Prostate gland (tissue), 2 donors: ENCODE measurements at regions not wholly inside any gene's neighbourhood (a gene's known extent, or its start where the extent isn't known, plus 50 kb on each side); places are given as distances from the start of the nearest gene placed in this dataset.

Source experiments
- DNase-seq: peaks from one replicate; pipeline ENCODE4 v3.0.0-alpha.2; 2019; ENCODE audit warnings: low spot score
- H3K27ac ChIP-seq, 2 donors: fragments of 200-600 bp; sonication (generic); 2 replicates each; pipeline ENCODE4 v1.5.1; 2017 to 2019
- H3K27me3 ChIP-seq: fragments of 200-600 bp; sonication (generic); replicated peaks from 2 replicates; pipeline ENCODE4 v1.5.1; 2019; ENCODE audit not compliant: insufficient read depth
- H3K36me3 ChIP-seq, 2 donors: fragments of 200-600 bp; sonication (generic); 1 replicate in 1 of 2; 2 replicates in 1 of 2; pipeline versions ENCODE4 v1.5.1 to v1.8.1; 2017 to 2019
- H3K4me1 ChIP-seq: fragments of 200-600 bp; sonication (generic); replicated peaks from 2 replicates; pipeline ENCODE4 v1.5.1; 2019
- H3K4me3 ChIP-seq, 2 donors: fragments of 200-600 bp; sonication (generic); 2 replicates each; pipeline ENCODE4 v1.5.1; 2017 to 2019
- H3K9me3 ChIP-seq: fragments of 200-600 bp; sonication (generic); 2 replicates; pipeline ENCODE4 v1.5.1; 2017
- CTCF ChIP-seq, 4 experiments: fragments of 200-600 bp in 2 of 4; fragments of 450-650 bp in 2 of 4; sonication (generic) in 2 of 4; IDR thresholded peaks; 1 replicate in 3 of 4; 2 replicates in 1 of 4; pipeline ENCODE4 v1.5.1; 2016 to 2019; ENCODE audit warnings: antibody characterized with exemption in 4 of 4, mild to moderate bottlenecking in 2 of 4, moderate library complexity in 2 of 4
- POLR2A ChIP-seq: fragments of 450-650 bp; IDR thresholded peaks from one replicate; pipeline ENCODE4 v1.6.1; 2016; ENCODE audit warnings: antibody characterized with exemption, mild to moderate bottlenecking
- POLR2AphosphoS5 ChIP-seq: sonication (generic); formaldehyde crosslinking; IDR thresholded peaks from one replicate; pipeline ENCODE4 v1.6.1; 2017; ENCODE audit warnings: antibody characterized with exemption
- WGBS: methylation state at CpG from one replicate; pipeline ENCODE4 v1.1.5; 2018; 5-methylcytosine and 5-hydroxymethylcytosine counted together
- intact Hi-C: fragments of 100-400 bp; cut with DNase I; formaldehyde crosslinking; loops from one replicate; pipeline ENCODE4 v1.14.2; 2022

- DNase-seq = no peak
- intact Hi-C loops = no loop called here
Observed at GRCh38 chr7:145313551-145313950, 477.7 kb upstream of the TPK1 start.

GRCh38 chr7:145293754-145294153 lies 457.9 kb upstream of the TPK1 start:
- Histone ChIP-seq H3K27ac (no peak overlapping the region), H3K4me1 (no peaks in the 10 kb centered on the region), H3K36me3 (no peaks in the 10 kb centered on the region), H3K27me3 (no peaks in the 10 kb centered on the region), H3K4me3 (no peak overlapping the region), H3K9me3 (no peaks in the 10 kb centered on the region)
- intact Hi-C loops = no loop called here
- TF ChIP-seq POLR2AphosphoS5 (no peak), POLR2A (no peak), CTCF (IDR thresholded peaks at IDR 0.05) (no peak)
- 50% methylated on average over 1 of the region's 1 CpG for WGBS
- no peak for DNase-seq

More at GRCh38 chr7:145313551-145313950, 477.7 kb upstream of the TPK1 start:
- Histone ChIP-seq H3K4me1 (no peaks in the 10 kb centered on the region), H3K27ac (no peak overlapping the region), H3K27me3 (no peaks in the 10 kb centered on the region), H3K9me3 (no peaks in the 10 kb centered on the region), H3K4me3 (no peak overlapping the region), H3K36me3 (no peaks in the 10 kb centered on the region)
- no peak for TF ChIP-seq CTCF (IDR thresholded peaks at IDR 0.05)
- no peak for TF ChIP-seq POLR2AphosphoS5
- TF ChIP-seq POLR2A = no peak
- 61% methylated on average over 2 of the region's 2 CpGs for WGBS

GRCh38 chr7:145293228-145293701 lies 457.4 kb upstream of the TPK1 start:
- TF ChIP-seq POLR2AphosphoS5 (no peak), POLR2A (no peak), CTCF (IDR thresholded peaks at IDR 0.05) (no peak)
- Histone ChIP-seq H3K4me3 (no peak overlapping the region), H3K9me3 (no peaks in the 10 kb centered on the region), H3K4me1 (no peaks in the 10 kb centered on the region), H3K36me3 (no peaks in the 10 kb centered on the region), H3K27ac (no peak overlapping the region), H3K27me3 (no peaks in the 10 kb centered on the region)
- intact Hi-C loops = no loop called here
- WGBS = 39% methylated on average over 1 of the region's 1 CpG
- no peak for DNase-seq

GRCh38 chr7:145289384-145289783 lies 453.5 kb upstream of the TPK1 start:
- no peaks in the 10 kb centered on the region for H3K27me3 ChIP-seq
- WGBS = 88% methylated on average over 6 of the region's 6 CpGs
- no peak for TF ChIP-seq CTCF (IDR thresholded peaks at IDR 0.05)
- TF ChIP-seq POLR2A = no peak
- no peak for TF ChIP-seq POLR2AphosphoS5
- no peak overlapping the region for H3K4me3 ChIP-seq
- no peak overlapping the region for H3K27ac ChIP-seq
- no peaks in the 10 kb centered on the region for H3K9me3 ChIP-seq
- no peak for DNase-seq
- H3K4me1 ChIP-seq = no peaks in the 10 kb centered on the region
- no peaks in the 10 kb centered on the region for H3K36me3 ChIP-seq
- intact Hi-C loops = no loop called here

GRCh38 chr7:145276118-145276517 lies 440.3 kb upstream of the TPK1 start:
- Histone ChIP-seq H3K4me1 (no peaks in the 10 kb centered on the region), H3K9me3 (no peaks in the 10 kb centered on the region), H3K27ac (no peak overlapping the region), H3K36me3 (no peaks in the 10 kb centered on the region), H3K4me3 (no peak overlapping the region), H3K27me3 (no peaks in the 10 kb centered on the region)
- no peak for DNase-seq
- intact Hi-C loops = no loop called here
- TF ChIP-seq POLR2AphosphoS5 = no peak
- TF ChIP-seq CTCF (IDR thresholded peaks at IDR 0.05) = no peak
- no peak for TF ChIP-seq POLR2A
